Activated CD4-positive, alpha-beta T cell treated with anti-CD3 and anti-CD28 coated beads, Interleukin-2, Interleukin-6, amounts not matched to agents 100 ng/mL and 50 ng/mL, durations not matched to agents 16 hours and 8 hours (primary cell): ENCODE measurements at regions not wholly inside any gene's neighbourhood (a gene's known extent, or its start where the extent isn't known, plus 50 kb on each side); places are given as distances from the start of the nearest gene placed in this dataset.
"Not testable (repeated sequence)": the region's sequence is repeated elsewhere in the genome, so short reads cannot be mapped to it uniquely, and the experiment has no call there.

Experiments used
- DNase-seq: peaks from one replicate; pipeline ENCODE4 v3.0.0-alpha.2; 2020

- DNase-seq: no peak
Measured at GRCh38 chrX:22810876-22811275, 188.9 kb upstream of the DDX53 start.

GRCh38 chrX:22818061-22818460 is 181.7 kb upstream of the DDX53 start:
- no peak for DNase-seq

GRCh38 chrX:22855693-22856092 is 144.1 kb upstream of the DDX53 start:
- no peak for DNase-seq

GRCh38 chrX:22859642-22860041 is 140.1 kb upstream of the DDX53 start:
- no peak for DNase-seq

GRCh38 chrX:22866801-22867200 is 133.0 kb upstream of the DDX53 start:
- not testable (repeated sequence) for DNase-seq

- DNase-seq: no peak
Measured at GRCh38 chrX:22882543-22882942, 117.2 kb upstream of the DDX53 start.

GRCh38 chrX:22889819-22890218 is 109.9 kb upstream of the DDX53 start:
- DNase-seq: no peak

GRCh38 chrX:22912616-22913015 is 87.1 kb upstream of the DDX53 start:
- DNase-seq: no peak

- DNase-seq: no peak
Measured at GRCh38 chrX:22922961-22923360, 76.8 kb upstream of the DDX53 start.

- DNase-seq: no peak
Measured at GRCh38 chrX:22934640-22935039, 65.1 kb upstream of the DDX53 start.

GRCh38 chrX:22944945-22945344 is 54.8 kb upstream of the DDX53 start:
- no peak for DNase-seq
